ENCODE measurements at regions not wholly inside any gene's neighbourhood (a gene's known extent, or its start where the extent isn't known, plus 50 kb on each side); places are given as distances from the start of the nearest gene placed in this dataset.

DNA sequence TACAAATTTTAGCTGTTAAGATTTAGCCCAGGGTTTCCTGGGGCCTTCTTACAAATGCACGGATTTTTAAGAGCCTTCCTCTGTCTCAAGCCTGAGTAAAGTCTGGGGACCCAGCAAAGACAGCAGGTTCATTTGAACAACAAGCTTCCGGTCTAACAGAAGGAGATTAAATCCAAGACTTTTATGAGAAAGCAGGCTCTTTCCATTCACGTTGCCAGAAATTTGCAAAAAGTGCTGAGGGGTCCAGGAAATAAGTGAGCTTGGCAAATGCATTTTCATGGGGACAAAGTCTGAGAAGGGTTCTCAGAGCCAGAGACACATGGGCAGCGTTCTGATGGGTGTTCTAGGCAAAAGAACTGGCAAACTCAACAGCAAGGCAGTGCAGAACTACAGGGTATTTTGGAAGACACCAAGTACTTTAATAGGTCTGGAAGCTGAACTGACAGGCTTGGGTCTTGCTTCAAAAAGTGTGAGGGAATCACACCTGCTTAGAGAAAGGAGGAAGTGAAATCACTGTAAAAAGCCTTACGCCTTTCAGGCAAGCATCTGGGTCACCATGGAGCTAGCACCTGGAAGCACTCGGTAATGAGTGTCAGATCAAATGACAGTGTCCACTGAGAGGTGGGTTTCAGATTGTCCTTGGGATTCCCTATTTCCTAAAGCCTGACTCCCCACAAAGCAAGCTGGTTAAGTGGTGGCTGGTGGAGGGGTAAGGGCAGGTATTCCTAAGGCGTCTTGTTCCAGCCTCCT, 115.8 kb upstream of the ARHGEF3 start:
- intact Hi-C loops (cut with DNase I; ENCODE audit: low total_unique reads): no loop called here
- H3K27ac ChIP-seq: no peak overlapping the region

DNA sequence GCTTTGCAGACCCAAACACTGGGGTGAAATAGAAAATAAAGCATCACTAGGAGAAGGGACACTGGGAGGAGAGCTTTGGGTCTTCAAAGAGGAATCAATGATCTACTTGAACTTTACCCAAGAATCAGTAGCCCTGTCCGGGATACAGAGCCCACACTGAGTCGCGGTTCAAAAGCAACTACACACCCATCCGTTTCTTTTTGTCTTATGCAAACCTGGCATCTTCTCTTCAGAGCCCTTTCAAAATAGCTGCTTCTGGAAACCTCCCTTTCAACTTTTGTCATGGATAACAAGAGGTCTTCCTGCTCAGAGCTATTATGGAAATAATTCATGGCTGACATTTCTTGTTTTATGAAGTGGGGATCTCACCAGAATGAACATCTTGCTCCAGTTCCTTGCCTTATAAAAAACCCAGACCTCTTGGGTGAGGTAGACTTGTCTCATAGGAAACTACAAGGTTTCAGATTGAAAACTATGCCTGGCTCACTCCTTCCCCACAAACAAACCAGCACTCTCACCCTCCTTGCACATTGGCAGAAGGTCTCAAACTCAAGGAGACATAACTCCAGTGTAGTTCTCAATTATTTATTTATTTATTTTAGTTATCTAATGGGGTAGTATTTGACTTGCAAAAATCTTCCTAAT, 115.1 kb upstream of the ARHGEF3 start:
- no peak for DNase-seq
- intact Hi-C loops (cut with DNase I; ENCODE audit: low total_unique reads): no loop called here
- H3K27me3 ChIP-seq: no peaks in the 10 kb centered on the region
- peaks cover 0 to 6% (median 2%) of the 10 kb centered on the region in 4 donors for H3K4me1 ChIP-seq
- no peaks in the 10 kb centered on the region for H3K36me3 ChIP-seq
- H3K4me3 ChIP-seq: no peak overlapping the region
- no peak overlapping the region for H3K27ac ChIP-seq
- no peaks in the 10 kb centered on the region for H3K9me3 ChIP-seq
- TF ChIP-seq, protein P1, sequence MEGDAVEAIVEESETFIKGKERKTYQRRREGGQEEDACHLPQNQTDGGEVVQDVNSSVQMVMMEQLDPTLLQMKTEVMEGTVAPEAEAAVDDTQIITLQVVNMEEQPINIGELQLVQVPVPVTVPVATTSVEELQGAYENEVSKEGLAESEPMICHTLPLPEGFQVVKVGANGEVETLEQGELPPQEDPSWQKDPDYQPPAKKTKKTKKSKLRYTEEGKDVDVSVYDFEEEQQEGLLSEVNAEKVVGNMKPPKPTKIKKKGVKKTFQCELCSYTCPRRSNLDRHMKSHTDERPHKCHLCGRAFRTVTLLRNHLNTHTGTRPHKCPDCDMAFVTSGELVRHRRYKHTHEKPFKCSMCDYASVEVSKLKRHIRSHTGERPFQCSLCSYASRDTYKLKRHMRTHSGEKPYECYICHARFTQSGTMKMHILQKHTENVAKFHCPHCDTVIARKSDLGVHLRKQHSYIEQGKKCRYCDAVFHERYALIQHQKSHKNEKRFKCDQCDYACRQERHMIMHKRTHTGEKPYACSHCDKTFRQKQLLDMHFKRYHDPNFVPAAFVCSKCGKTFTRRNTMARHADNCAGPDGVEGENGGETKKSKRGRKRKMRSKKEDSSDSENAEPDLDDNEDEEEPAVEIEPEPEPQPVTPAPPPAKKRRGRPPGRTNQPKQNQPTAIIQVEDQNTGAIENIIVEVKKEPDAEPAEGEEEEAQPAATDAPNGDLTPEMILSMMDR (IDR thresholded peaks at IDR 0.05): no peak

More for the DNA sequence above, 115.8 kb upstream of the ARHGEF3 start:
- no peak for DNase-seq
- Histone ChIP-seq H3K36me3 (no peaks in the 10 kb centered on the region), H3K27me3 (no peaks in the 10 kb centered on the region), H3K4me1 (peaks cover 0 to 13% (median 5%) of the 10 kb centered on the region in 4 donors), H3K4me3 (no peak overlapping the region), H3K9me3 (no peaks in the 10 kb centered on the region)
- TF ChIP-seq, protein P1 (IDR thresholded peaks at IDR 0.05): no peak

DNA sequence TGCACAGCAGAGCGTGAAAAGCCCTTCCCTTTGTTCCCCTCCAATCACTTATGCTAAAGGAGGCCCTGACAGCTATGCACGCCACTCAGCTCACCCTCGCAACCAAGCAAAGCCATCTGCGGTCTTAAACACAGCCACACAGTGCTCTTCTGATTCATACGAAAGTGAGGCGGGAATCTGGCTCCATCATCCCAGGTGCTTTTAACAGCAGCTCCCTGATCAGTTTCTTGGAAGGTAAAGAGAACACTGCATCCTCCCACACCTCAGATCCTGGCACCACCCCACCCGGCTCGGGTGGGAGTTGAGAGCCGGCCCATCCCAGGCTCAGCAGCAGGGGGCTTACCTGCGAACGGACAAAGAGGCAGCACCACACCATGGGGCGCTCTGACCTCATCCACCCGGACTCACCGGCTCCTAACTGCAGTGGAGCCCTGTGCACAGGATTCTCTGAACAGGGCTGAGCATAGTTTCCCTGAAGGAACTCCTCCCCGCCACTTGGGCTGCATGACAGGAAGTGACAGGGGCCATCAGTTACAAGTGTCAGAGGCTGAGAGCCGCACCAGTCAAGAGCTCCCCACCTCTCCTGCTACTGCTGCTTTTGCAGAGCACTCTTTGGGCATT, 114.3 kb upstream of the ARHGEF3 start:
- peak in 1 of 2 donors; percentile 34 for DNase-seq
- Histone ChIP-seq H3K27me3 (no peaks in the 10 kb centered on the region), H3K4me3 (peak overlapping the region; percentile 6 to 7), H3K9me3 (no peaks in the 10 kb centered on the region), H3K4me1 (no peaks in the 10 kb centered on the region), H3K27ac (no peak overlapping the region), H3K36me3 (no peaks in the 10 kb centered on the region)
- intact Hi-C loops (cut with DNase I; ENCODE audit: low total_unique reads): no loop called here
- TF ChIP-seq, protein P1 (IDR thresholded peaks at IDR 0.05): no peak

- no peak overlapping the region for H3K27ac ChIP-seq
- H3K36me3 ChIP-seq: no peaks in the 10 kb centered on the region
- H3K4me1 ChIP-seq: no peaks in the 10 kb centered on the region
- TF ChIP-seq, protein P1 (IDR thresholded peaks at IDR 0.05): no peak
- H3K27me3 ChIP-seq: no peaks in the 10 kb centered on the region
- H3K9me3 ChIP-seq: no peaks in the 10 kb centered on the region
- no peak overlapping the region for H3K4me3 ChIP-seq
- DNase-seq: no peak
- intact Hi-C loops (cut with DNase I; ENCODE audit: low total_unique reads): no loop called here
These were observed 112.9 kb upstream of the ARHGEF3 start for GRCh38 chr3:56914646-56915045.

GRCh38 chr3:56911363-56911762, 109.6 kb upstream of the ARHGEF3 start:
- TF ChIP-seq, protein P1 (IDR thresholded peaks at IDR 0.05): no peak
- Histone ChIP-seq H3K36me3 (no peaks in the 10 kb centered on the region), H3K9me3 (no peaks in the 10 kb centered on the region), H3K4me3 (no peak overlapping the region), H3K27me3 (no peaks in the 10 kb centered on the region), H3K27ac (no peak overlapping the region), H3K4me1 (no peaks in the 10 kb centered on the region)
- intact Hi-C loops (cut with DNase I; ENCODE audit: low total_unique reads): no loop called here
- no peak for DNase-seq
